ENCODE measurements at regions not wholly inside any gene's neighbourhood (a gene's known extent, or its start where the extent isn't known, plus 50 kb on each side); places are given as distances from the start of the nearest gene placed in this dataset.
"Not testable (repeated sequence)": the region's sequence is repeated elsewhere in the genome, so short reads cannot be mapped to it uniquely, and the experiment has no call there.

- DNase-seq (ENCODE audit: low read depth in 2 of 3, low spot score in 2 of 3), result not testable (repeated sequence)
Measured at GRCh38 chr2:111492995-111493719, 372.4 kb downstream of the BCL2L11 start.

GRCh38 chr2:111493720-111494078 is 373.0 kb downstream of the BCL2L11 start:
- peak in 2 of 3 donors; percentile 6 to 16 for DNase-seq (ENCODE audit: low read depth in 2 of 3, low spot score in 2 of 3)

- not testable (repeated sequence) for DNase-seq (ENCODE audit: low read depth in 2 of 3, low spot score in 2 of 3)
Measured at GRCh38 chr2:111494288-111494980, 373.7 kb downstream of the BCL2L11 start.

- DNase-seq (ENCODE audit: low read depth in 2 of 3, low spot score in 2 of 3), result not testable (repeated sequence)
Measured at GRCh38 chr2:111494981-111495315, 374.2 kb downstream of the BCL2L11 start.

GRCh38 chr2:111495636-111496035 is 374.9 kb downstream of the BCL2L11 start:
- DNase-seq (ENCODE audit: low read depth in 2 of 3, low spot score in 2 of 3), result not testable (repeated sequence)

- DNase-seq (ENCODE audit: low read depth in 2 of 3, low spot score in 2 of 3), result not testable (repeated sequence)
Measured at GRCh38 chr2:111496176-111496575, 375.5 kb downstream of the BCL2L11 start.

- not testable (repeated sequence) for DNase-seq (ENCODE audit: low read depth in 2 of 3, low spot score in 2 of 3)
Measured at GRCh38 chr2:111496860-111497259, 376.1 kb downstream of the BCL2L11 start.

- not testable (repeated sequence) for DNase-seq (ENCODE audit: low read depth in 2 of 3, low spot score in 2 of 3)
Measured at GRCh38 chr2:111497270-111497669, 376.6 kb downstream of the BCL2L11 start.

GRCh38 chr2:111500536-111501062 is 379.9 kb downstream of the BCL2L11 start:
- DNase-seq (ENCODE audit: low read depth in 2 of 3, low spot score in 2 of 3), result not testable (repeated sequence)

GRCh38 chr2:111503844-111504570 is 380.0 kb downstream of the ANAPC1 start:
- DNase-seq (ENCODE audit: low read depth in 2 of 3, low spot score in 2 of 3), result not testable (repeated sequence)

- not testable (repeated sequence) for DNase-seq (ENCODE audit: low read depth in 2 of 3, low spot score in 2 of 3)
Measured at GRCh38 chr2:111504571-111504942, 379.4 kb downstream of the ANAPC1 start.

GRCh38 chr2:111505267-111505666 is 378.7 kb downstream of the ANAPC1 start:
- not testable (repeated sequence) for DNase-seq (ENCODE audit: low read depth in 2 of 3, low spot score in 2 of 3)

- DNase-seq (ENCODE audit: low read depth in 2 of 3, low spot score in 2 of 3), result not testable (repeated sequence)
Measured at GRCh38 chr2:111506936-111507335, 377.1 kb downstream of the ANAPC1 start.

- DNase-seq (ENCODE audit: low read depth in 2 of 3, low spot score in 2 of 3), result not testable (repeated sequence)
Measured at GRCh38 chr2:111509225-111509869, 374.6 kb downstream of the ANAPC1 start.

- DNase-seq (ENCODE audit: low read depth in 2 of 3, low spot score in 2 of 3), result not testable (repeated sequence)
Measured at GRCh38 chr2:111510384-111510783, 373.6 kb downstream of the ANAPC1 start.

GRCh38 chr2:111511062-111511461 is 372.9 kb downstream of the ANAPC1 start:
- DNase-seq (ENCODE audit: low read depth in 2 of 3, low spot score in 2 of 3), result not testable (repeated sequence)

- DNase-seq (ENCODE audit: low read depth in 2 of 3, low spot score in 2 of 3), result not testable (repeated sequence)
Measured at GRCh38 chr2:111512378-111512777, 371.6 kb downstream of the ANAPC1 start.

- DNase-seq (ENCODE audit: low read depth in 2 of 3, low spot score in 2 of 3), result not testable (repeated sequence)
Measured at GRCh38 chr2:111514138-111514537, 369.9 kb downstream of the ANAPC1 start.

- DNase-seq (ENCODE audit: low read depth in 2 of 3, low spot score in 2 of 3), result not testable (repeated sequence)
Measured at GRCh38 chr2:111517050-111517720, 366.8 kb downstream of the ANAPC1 start.

GRCh38 chr2:111517721-111518053 is 366.3 kb downstream of the ANAPC1 start:
- DNase-seq (ENCODE audit: low read depth in 2 of 3, low spot score in 2 of 3), result not testable (repeated sequence)

Measured in hematopoietic multipotent progenitor cell (in vitro differentiated cells).